Neural progenitor cell (in vitro differentiated cells): ENCODE measurements at regions not wholly inside any gene's neighbourhood (a gene's known extent, or its start where the extent isn't known, plus 50 kb on each side); places are given as distances from the start of the nearest gene placed in this dataset.

Experiments
- EZH2 ChIP-seq: fragments of 200-600 bp; sonication (generic); IDR thresholded peaks from 2 replicates; pipeline ENCODE4 v1.6.1; 2017; ENCODE audit warnings: antibody characterized with exemption, mild to moderate bottlenecking, moderate library complexity
- TF ChIP-seq, protein P1 (sequence below): fragments of 200-600 bp; sonication (generic); IDR thresholded peaks from 2 replicates; pipeline ENCODE4 v1.5.1; 2017; ENCODE audit warnings: antibody characterized with exemption, mild to moderate bottlenecking

DNA sequence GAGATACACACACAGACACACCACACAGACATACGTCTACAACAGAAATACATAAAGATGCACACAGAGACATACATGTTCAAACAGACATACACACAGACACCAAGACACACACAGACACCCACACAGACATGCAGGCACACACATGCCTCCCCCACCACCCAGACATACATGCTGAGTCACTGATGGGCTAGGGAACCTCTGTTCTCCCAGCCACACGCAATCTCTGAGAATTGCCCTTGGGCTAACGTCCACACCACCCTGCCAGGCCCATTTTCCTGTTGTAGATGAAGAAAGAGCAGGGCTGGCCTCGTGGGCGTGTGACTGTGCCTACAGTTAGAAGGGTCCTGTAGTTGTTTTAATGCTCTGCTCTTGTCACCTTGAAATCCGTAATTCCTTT lies 261.9 kb downstream of the KCNRG start:
- TF ChIP-seq, protein P1, sequence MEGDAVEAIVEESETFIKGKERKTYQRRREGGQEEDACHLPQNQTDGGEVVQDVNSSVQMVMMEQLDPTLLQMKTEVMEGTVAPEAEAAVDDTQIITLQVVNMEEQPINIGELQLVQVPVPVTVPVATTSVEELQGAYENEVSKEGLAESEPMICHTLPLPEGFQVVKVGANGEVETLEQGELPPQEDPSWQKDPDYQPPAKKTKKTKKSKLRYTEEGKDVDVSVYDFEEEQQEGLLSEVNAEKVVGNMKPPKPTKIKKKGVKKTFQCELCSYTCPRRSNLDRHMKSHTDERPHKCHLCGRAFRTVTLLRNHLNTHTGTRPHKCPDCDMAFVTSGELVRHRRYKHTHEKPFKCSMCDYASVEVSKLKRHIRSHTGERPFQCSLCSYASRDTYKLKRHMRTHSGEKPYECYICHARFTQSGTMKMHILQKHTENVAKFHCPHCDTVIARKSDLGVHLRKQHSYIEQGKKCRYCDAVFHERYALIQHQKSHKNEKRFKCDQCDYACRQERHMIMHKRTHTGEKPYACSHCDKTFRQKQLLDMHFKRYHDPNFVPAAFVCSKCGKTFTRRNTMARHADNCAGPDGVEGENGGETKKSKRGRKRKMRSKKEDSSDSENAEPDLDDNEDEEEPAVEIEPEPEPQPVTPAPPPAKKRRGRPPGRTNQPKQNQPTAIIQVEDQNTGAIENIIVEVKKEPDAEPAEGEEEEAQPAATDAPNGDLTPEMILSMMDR = no peak
- no peak for TF ChIP-seq EZH2
